ENCODE measurements at regions not wholly inside any gene's neighbourhood (a gene's known extent, or its start where the extent isn't known, plus 50 kb on each side); places are given as distances from the start of the nearest gene placed in this dataset.

DNA sequence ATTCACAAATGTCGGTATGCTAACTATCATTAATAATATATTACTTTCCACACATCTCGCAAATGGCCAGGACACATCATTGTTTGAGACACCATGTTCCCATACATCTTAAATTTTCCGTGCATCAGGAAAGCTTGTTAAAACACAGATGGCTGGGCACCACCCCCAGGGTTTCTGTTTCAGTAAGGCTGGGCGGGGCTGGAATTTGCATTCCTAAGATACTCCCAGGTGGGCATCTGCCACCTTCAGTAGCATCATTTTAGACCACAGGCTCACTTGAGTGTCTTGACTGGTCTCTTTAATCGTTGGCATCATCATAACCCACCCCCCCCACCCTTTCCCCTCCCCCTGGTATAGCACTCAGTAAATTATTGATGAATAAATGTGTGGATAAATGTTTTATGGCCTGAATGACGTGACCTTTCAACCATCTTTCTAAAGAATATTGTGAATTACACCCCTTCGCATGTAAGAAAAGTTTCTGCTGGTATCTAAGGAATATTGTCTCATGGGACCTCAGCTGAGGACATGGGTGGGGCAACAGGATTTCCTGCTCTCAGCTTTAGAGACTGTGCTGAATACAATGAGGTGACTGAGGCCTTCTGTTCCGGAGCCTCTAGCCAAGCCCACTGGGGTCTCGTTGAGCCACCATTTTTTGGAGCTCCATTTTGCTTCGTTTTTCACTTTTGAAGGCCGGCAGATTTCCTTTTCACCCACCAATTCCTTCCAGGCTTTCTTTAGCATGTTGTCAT is 124.1 kb upstream of the NEDD9 start:
- TF ChIP-seq, protein P1, sequence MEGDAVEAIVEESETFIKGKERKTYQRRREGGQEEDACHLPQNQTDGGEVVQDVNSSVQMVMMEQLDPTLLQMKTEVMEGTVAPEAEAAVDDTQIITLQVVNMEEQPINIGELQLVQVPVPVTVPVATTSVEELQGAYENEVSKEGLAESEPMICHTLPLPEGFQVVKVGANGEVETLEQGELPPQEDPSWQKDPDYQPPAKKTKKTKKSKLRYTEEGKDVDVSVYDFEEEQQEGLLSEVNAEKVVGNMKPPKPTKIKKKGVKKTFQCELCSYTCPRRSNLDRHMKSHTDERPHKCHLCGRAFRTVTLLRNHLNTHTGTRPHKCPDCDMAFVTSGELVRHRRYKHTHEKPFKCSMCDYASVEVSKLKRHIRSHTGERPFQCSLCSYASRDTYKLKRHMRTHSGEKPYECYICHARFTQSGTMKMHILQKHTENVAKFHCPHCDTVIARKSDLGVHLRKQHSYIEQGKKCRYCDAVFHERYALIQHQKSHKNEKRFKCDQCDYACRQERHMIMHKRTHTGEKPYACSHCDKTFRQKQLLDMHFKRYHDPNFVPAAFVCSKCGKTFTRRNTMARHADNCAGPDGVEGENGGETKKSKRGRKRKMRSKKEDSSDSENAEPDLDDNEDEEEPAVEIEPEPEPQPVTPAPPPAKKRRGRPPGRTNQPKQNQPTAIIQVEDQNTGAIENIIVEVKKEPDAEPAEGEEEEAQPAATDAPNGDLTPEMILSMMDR (conservative IDR thresholded peaks at IDR 0.05; ENCODE audit: low read depth, low read length), result no peak
- no peak for TF ChIP-seq SMC3 (IDR thresholded peaks at IDR 0.05; ENCODE audit: low read depth, low read length)
- TF ChIP-seq RCOR1 (IDR thresholded peaks at IDR 0.05; ENCODE audit: insufficient replicate concordance, low read length), result no peak
- TF ChIP-seq, protein P2, sequence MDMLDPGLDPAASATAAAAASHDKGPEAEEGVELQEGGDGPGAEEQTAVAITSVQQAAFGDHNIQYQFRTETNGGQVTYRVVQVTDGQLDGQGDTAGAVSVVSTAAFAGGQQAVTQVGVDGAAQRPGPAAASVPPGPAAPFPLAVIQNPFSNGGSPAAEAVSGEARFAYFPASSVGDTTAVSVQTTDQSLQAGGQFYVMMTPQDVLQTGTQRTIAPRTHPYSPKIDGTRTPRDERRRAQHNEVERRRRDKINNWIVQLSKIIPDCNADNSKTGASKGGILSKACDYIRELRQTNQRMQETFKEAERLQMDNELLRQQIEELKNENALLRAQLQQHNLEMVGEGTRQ (IDR thresholded peaks at IDR 0.05; ENCODE audit: low read depth, low read length), result no peak
- no peak for TF ChIP-seq MXI1 (IDR thresholded peaks at IDR 0.05; ENCODE audit: borderline replicate concordance, low read depth, low read length)
- TF ChIP-seq FOS (IDR thresholded peaks at IDR 0.05; ENCODE audit: low read depth, low read length), result no peak
- TF ChIP-seq CEBPB (IDR thresholded peaks at IDR 0.05; ENCODE audit: low read depth, low read length), result no peak
- no peak for TF ChIP-seq POLR2A (IDR thresholded peaks at IDR 0.05; ENCODE audit: low read depth, low read length)
- TF ChIP-seq, protein P3, sequence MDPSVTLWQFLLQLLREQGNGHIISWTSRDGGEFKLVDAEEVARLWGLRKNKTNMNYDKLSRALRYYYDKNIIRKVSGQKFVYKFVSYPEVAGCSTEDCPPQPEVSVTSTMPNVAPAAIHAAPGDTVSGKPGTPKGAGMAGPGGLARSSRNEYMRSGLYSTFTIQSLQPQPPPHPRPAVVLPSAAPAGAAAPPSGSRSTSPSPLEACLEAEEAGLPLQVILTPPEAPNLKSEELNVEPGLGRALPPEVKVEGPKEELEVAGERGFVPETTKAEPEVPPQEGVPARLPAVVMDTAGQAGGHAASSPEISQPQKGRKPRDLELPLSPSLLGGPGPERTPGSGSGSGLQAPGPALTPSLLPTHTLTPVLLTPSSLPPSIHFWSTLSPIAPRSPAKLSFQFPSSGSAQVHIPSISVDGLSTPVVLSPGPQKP (IDR thresholded peaks at IDR 0.05; ENCODE audit: borderline replicate concordance, low read depth, low read length), result no peak
- TF ChIP-seq NFE2L2 (IDR thresholded peaks at IDR 0.05; ENCODE audit: low read depth, low read length), result no peak
- no peak for TF ChIP-seq MAFK (IDR thresholded peaks at IDR 0.05; ENCODE audit: low read depth, low read length)
- no peak for TF ChIP-seq RAD21 (IDR thresholded peaks at IDR 0.05; ENCODE audit: low read length)
- TF ChIP-seq MAZ (IDR thresholded peaks at IDR 0.05; ENCODE audit: borderline replicate concordance, low read depth, low read length), result no peak
